ENCODE measurements at regions not wholly inside any gene's neighbourhood (a gene's known extent, or its start where the extent isn't known, plus 50 kb on each side); places are given as distances from the start of the nearest gene placed in this dataset.

DNA sequence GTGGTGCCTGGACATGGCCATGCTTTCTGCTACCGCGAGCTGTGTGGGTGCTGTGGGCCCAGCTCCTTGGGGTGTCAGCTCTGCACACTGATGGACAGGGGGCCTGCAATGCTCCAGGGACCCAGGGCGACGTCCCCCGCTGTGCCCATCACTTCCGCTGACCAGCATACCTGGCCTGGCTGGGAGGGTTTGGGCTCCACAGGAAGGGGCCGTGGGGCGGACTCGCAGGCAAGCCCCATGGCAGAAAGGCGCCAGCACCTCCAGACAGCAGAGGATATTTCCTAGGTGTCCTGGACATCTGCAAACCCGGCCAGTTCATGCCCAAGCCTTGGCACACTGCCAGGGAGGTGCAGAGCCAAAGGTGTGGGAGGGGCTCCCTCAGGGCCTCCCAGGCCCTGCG is 295.8 kb upstream of the IRX4 start:
- no peak for ATAC-seq (ENCODE audit: low read depth in 2 of 2)
- no peak overlapping the region for H3K4me3 Mint-ChIP-seq
- no peaks in the 10 kb centered on the region for H3K4me1 Mint-ChIP-seq
- H3K9me3 Mint-ChIP-seq, result no peaks in the 10 kb centered on the region
- H3K36me3 Mint-ChIP-seq, result no peaks in the 10 kb centered on the region
- DNase-seq, result no peak
- no peak overlapping the region for H3K27ac Mint-ChIP-seq
- peaks cover 0 to under 1% (median 0%) of the 10 kb centered on the region in 3 donors for H3K27me3 Mint-ChIP-seq

DNA sequence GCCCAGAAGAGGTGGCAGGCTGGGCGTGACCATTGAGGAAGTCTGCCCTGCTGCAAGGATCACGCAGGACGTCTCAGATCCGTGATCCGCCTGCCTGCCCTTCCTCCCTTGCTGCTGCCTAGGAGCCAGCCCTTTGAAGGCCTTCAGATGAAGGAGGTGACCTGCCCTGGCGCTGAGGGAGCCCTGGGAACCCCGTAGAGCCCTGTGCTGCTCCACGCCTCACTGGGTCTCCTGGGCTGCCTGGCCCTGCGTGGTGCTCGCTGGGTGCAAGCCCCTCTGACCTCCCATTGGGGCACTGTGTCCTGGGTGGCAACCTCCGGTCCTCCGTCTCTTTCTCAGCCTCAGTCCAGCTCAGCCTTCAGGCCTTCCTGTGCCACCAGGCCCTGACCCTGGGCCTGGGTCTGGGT is 295.3 kb upstream of the IRX4 start:
- H3K9me3 Mint-ChIP-seq, result no peaks in the 10 kb centered on the region
- no peak for ATAC-seq (ENCODE audit: low read depth in 2 of 2)
- no peak overlapping the region for H3K4me3 Mint-ChIP-seq
- H3K4me1 Mint-ChIP-seq, result no peaks in the 10 kb centered on the region
- H3K27ac Mint-ChIP-seq, result no peak overlapping the region
- H3K36me3 Mint-ChIP-seq, result no peaks in the 10 kb centered on the region
- no peak for DNase-seq
- peaks cover 0 to 5% (median 0%) of the 10 kb centered on the region in 3 donors for H3K27me3 Mint-ChIP-seq

DNA sequence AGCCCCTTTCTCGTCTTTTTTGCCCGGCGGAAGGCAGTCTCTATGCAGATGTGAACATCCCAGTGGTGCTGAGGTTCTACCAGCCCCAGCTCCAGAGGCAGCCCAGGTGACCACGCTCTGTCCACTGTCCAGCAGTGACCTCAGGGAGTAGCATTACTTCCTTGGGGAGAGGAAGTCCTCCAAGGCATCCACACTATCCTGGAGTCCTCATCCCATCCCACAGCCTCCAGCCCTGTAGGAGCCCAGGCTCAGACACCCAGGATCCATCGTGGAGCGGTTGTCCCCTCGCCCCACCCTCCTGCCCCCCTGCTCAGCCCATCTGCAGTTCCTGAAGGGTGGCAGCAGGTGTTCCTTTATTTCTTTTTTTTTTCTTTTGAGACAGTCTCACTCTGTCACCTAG is 294.5 kb upstream of the IRX4 start:
- no peak for DNase-seq
- Mint-ChIP-seq H3K27ac (no peak overlapping the region), H3K4me3 (no peak overlapping the region), H3K9me3 (no peaks in the 10 kb centered on the region), H3K4me1 (no peaks in the 10 kb centered on the region), H3K27me3 (peaks cover 0 to 13% (median 0%) of the 10 kb centered on the region in 3 donors), H3K36me3 (no peaks in the 10 kb centered on the region)
- ATAC-seq (ENCODE audit: low read depth in 2 of 2), result no peak

DNA sequence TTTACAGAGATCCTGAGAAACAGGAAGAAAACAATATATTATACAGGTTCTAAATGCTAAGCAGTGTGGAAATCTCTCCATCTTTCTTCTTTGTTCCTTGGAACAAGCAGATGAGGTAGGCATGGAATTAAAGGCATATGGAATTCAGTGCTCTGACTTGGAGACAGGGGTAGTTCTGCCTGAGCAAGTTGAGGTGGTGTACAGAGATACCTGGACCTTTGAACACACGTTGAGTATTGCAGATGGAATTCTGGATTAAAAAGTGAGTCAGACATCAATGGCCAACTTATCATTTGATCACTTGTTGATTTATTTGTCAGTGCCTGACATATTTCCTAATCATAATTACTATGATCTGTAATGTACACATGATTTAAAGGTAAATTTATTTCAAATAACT is 293.9 kb upstream of the IRX4 start:
- H3K4me1 Mint-ChIP-seq, result no peaks in the 10 kb centered on the region
- DNase-seq (no peak), ATAC-seq (ENCODE audit: low read depth in 2 of 2) (no peak)
- no peak overlapping the region for H3K27ac Mint-ChIP-seq
- no peaks in the 10 kb centered on the region for H3K36me3 Mint-ChIP-seq
- no peak overlapping the region for H3K4me3 Mint-ChIP-seq
- no peaks in the 10 kb centered on the region for H3K9me3 Mint-ChIP-seq
- H3K27me3 Mint-ChIP-seq, result peaks cover 0 to 16% (median 0%) of the 10 kb centered on the region in 3 donors

DNA sequence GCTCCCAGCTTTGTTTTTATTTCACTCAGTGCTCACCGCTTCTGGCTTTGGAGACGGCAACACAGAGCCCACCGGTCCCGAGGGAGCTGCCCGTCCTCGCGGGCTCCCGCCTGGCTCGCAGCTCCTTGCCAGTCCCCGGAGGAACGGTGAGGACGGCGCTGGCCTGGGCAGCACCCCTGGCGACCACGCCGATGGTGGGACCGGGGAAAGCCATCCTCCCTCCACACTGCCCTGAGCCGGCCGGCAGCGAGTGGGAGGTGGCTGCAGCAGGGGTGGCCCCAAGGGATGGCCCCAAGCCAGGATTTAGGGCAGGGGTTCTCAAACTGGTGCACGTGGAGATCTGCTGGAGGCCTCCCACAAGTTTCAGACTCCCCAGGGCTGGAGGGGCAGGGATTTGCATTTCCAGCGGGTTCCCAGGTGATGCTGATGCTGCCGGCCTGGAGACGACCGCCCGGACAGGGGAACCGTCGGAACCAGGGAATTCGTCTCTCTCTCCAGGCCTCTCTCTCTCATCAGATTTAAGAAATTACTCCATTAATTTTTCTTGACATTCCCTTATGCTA is 293.2 kb upstream of the IRX4 start:
- H3K27me3 Mint-ChIP-seq, result peaks cover 0 to 16% (median 0%) of the 10 kb centered on the region in 3 donors
- H3K4me3 Mint-ChIP-seq, result no peak overlapping the region
- no peaks in the 10 kb centered on the region for H3K9me3 Mint-ChIP-seq
- H3K36me3 Mint-ChIP-seq, result no peaks in the 10 kb centered on the region
- DNase-seq (no peak), ATAC-seq (ENCODE audit: low read depth in 2 of 2) (no peak)
- no peaks in the 10 kb centered on the region for H3K4me1 Mint-ChIP-seq
- H3K27ac Mint-ChIP-seq, result no peak overlapping the region

DNA sequence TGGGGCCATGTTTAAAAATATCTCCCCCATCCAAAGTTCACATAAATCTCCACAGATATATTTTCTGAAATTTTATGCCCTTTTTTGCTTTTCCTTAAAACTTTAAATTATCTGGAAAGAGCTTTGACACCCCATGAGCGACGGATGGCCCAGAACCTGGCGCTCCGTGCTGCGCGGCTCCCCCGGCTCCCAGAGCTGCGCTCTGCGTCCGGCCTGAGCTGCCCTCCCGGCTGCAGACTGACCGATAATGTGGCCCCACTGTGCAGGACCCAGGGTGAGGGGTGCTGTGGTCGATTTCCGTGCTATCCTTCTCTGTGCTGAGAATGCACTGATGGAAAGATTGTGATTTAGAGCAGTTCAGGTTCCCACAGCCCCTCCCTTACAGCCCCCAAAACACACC is 292.3 kb upstream of the IRX4 start:
- Mint-ChIP-seq H3K4me1 (no peaks in the 10 kb centered on the region), H3K27me3 (peaks cover 0 to 16% (median 0%) of the 10 kb centered on the region in 3 donors), H3K27ac (no peak overlapping the region), H3K4me3 (peak overlapping the region in 1 of 8 donors; percentile 41), H3K36me3 (no peaks in the 10 kb centered on the region), H3K9me3 (no peaks in the 10 kb centered on the region)
- ATAC-seq (ENCODE audit: low read depth in 2 of 2), result no peak
- no peak for DNase-seq

DNA sequence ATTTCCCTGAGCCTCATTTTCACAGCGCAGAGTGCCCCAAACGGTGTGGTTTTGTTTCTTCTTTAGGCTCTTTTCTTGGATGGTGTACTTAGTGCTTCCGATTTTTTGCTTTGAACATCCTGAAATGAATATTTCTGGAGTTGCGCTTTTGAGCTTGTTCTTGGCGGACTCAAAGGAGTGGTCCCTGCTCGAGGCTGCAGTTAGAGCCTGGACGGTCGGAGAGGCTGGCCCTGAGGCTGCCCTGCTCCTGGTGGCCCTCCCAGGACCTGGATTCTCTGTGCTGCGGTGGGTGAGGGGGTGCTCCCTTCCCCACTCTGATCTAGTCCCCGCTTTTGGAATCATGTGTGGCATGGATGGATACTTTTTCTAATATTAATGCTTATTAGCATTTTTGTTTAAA is 291.8 kb upstream of the IRX4 start:
- no peaks in the 10 kb centered on the region for H3K9me3 Mint-ChIP-seq
- no peak overlapping the region for H3K4me3 Mint-ChIP-seq
- peak overlapping the region in 1 of 6 donors; percentile 61 for H3K27ac Mint-ChIP-seq
- peaks cover 0 to 16% (median 0%) of the 10 kb centered on the region in 3 donors for H3K27me3 Mint-ChIP-seq
- H3K36me3 Mint-ChIP-seq, result no peaks in the 10 kb centered on the region
- no peak for ATAC-seq (ENCODE audit: low read depth in 2 of 2)
- H3K4me1 Mint-ChIP-seq, result no peaks in the 10 kb centered on the region
- no peak for DNase-seq

DNA sequence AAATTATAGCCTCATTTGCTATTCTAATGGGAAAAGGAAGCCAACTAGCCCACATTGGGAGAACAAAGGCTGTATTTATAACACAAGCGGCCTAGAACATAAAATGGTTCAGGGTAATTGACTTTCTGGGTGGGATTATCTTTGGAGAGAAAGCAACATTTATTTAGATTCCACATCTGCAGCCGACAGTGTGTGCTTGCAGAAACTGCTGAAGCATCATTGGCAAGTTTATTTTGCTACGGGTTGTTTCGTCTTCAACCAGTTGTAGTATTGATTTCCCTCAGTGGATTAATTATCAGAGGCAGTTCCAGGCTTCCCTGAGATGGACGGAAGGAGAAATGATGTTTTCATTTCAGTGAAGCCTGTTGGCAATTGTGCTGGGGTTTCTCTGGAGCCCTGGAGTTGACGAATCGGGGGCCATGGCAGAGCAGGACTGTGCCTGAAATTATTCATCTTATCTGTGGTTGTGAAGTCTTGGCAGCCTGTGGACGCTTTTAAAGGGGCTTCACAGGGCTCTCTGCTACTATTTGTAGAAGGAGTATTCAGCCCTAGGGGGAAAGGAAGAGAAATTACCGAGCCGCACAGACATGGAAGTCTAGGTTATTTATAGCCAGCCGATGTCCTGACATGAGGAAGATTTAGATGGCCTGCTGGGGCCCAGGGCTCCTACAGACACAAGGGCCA is 290.6 kb upstream of the IRX4 start:
- no peaks in the 10 kb centered on the region for H3K36me3 Mint-ChIP-seq
- no peaks in the 10 kb centered on the region for H3K4me1 Mint-ChIP-seq
- DNase-seq, result no peak
- peaks cover 0 to 16% (median 6%) of the 10 kb centered on the region in 3 donors for H3K27me3 Mint-ChIP-seq
- H3K4me3 Mint-ChIP-seq, result no peak overlapping the region
- H3K9me3 Mint-ChIP-seq, result no peaks in the 10 kb centered on the region
- no peak overlapping the region for H3K27ac Mint-ChIP-seq
- ATAC-seq (ENCODE audit: low read depth in 2 of 2), result no peak

DNA sequence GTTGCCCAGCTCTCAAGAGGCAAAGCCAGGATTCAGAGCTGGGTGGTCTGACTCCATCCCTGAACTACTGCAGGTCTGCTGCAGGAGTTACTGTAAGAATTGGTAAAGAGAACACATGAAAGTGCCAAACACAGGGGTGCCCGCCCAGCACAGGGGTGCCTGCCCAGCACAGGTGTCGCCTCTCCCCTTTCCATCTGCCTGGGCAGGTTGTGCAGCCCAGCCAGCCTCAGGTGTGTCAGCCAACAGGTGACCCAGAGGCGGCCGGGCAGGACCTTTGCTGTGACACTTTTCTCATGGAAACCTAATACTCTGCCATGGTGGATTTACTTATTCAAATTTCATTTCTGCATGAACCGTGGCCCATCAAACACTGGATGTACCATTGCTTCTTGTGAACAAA is 289.7 kb upstream of the IRX4 start:
- peaks cover 0 to 16% (median 6%) of the 10 kb centered on the region in 3 donors for H3K27me3 Mint-ChIP-seq
- no peaks in the 10 kb centered on the region for H3K4me1 Mint-ChIP-seq
- H3K36me3 Mint-ChIP-seq, result no peaks in the 10 kb centered on the region
- ATAC-seq (ENCODE audit: low read depth in 2 of 2) (no peak), DNase-seq (no peak)
- no peaks in the 10 kb centered on the region for H3K9me3 Mint-ChIP-seq
- H3K4me3 Mint-ChIP-seq, result no peak overlapping the region
- H3K27ac Mint-ChIP-seq, result no peak overlapping the region

DNA sequence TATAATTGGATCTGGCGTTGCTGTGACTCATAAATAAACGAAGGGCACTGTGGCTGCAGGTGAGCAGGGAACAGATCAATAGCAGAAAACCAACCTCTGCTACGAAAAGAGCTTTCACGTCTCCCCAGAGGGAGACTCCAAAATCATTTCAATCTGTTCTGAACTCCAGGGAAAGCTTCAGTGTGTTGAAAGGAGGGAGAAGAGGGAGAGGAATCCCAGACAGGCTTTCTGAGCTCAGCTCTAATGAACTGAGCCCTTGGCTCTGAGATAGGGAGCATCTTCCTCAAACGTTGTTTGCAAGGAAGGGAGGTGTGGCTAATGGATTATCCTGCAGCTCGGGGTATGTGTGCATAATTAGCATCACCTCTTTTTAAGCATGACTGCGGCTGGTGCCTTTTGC is 288.0 kb upstream of the IRX4 start:
- DNase-seq, result no peak
- Mint-ChIP-seq H3K27ac (no peak overlapping the region), H3K36me3 (no peaks in the 10 kb centered on the region), H3K27me3 (peaks cover 0 to 16% (median 6%) of the 10 kb centered on the region in 3 donors), H3K4me1 (no peaks in the 10 kb centered on the region), H3K9me3 (no peaks in the 10 kb centered on the region), H3K4me3 (no peak overlapping the region)
- no peak for ATAC-seq (ENCODE audit: low read depth in 2 of 2)

DNA sequence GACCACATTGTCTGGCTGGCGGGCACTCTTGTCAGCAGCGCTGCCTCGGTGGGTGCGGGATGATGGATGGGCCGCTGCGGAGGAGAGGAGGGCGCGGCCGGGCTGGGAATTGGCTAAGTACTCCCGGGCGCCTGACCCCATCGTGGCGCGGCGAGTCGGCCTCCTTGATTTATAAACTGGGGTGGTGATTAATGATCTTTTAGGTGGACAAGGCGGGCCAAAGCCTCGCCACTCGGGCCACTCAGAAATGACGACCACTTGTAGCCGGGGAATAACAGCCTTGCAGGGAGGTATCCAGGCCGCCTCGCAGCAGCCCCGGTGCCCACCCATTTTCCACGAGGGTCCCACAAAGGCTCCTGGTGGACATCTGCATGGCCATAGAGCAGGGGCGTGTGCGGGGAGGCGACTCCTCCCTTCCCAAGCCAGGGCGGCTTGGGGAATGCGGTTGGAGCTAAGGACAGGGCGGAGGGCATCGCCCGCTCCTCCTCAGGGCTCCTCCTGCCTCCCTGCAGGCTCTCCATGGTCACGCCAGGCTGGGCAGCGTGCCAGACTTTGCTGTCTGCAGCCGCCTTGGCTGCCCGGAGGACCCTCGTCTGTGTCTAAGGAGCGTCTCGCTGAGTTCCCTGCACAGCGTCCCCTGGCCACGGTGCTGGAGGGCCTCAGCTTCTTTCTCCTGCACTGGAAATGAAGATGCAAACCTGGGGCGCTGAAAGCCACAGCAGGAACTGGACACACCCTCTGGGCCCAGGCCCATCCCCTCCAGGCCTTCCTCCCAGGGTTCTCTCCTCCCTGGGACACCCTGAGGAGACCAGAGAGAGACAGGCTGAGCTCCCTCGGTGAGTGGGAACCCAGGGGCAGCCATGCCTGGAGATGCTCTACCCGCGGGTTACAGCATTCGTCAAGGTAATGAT is 287.4 kb upstream of the IRX4 start:
- Mint-ChIP-seq H3K27me3 (peaks cover 0 to 16% (median 6%) of the 10 kb centered on the region in 3 donors), H3K9me3 (no peaks in the 10 kb centered on the region), H3K27ac (no peak overlapping the region), H3K36me3 (no peaks in the 10 kb centered on the region), H3K4me3 (no peak overlapping the region), H3K4me1 (no peaks in the 10 kb centered on the region)
- no peak for DNase-seq
- no peak for ATAC-seq (ENCODE audit: low read depth in 2 of 2)

DNA sequence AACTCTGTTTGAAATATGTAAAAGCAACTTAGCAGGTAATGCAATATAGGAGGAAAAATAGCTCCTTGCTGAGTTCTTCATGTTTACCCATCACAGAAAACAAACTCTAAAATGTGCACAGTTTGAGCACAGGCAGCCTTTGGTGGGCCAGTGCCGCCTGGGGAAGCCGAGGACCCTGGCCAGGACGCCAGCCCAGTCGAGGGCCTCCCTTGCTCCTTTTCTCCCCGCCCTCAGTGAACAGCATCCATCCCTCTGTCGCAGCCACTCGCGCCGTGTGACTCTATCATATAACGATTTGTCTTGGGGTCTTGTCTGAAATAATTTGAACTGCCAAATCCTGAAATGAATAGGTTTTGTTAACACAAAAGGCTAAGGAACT is 286.7 kb upstream of the IRX4 start:
- ATAC-seq (ENCODE audit: low read depth in 2 of 2) (no peak), DNase-seq (no peak)
- Mint-ChIP-seq H3K4me3 (no peak overlapping the region), H3K27ac (no peak overlapping the region), H3K27me3 (peaks cover 0 to 17% (median 7%) of the 10 kb centered on the region in 3 donors), H3K9me3 (no peaks in the 10 kb centered on the region), H3K4me1 (peaks cover 0 to 1% (median 0%) of the 10 kb centered on the region in 3 donors), H3K36me3 (no peaks in the 10 kb centered on the region)

DNA sequence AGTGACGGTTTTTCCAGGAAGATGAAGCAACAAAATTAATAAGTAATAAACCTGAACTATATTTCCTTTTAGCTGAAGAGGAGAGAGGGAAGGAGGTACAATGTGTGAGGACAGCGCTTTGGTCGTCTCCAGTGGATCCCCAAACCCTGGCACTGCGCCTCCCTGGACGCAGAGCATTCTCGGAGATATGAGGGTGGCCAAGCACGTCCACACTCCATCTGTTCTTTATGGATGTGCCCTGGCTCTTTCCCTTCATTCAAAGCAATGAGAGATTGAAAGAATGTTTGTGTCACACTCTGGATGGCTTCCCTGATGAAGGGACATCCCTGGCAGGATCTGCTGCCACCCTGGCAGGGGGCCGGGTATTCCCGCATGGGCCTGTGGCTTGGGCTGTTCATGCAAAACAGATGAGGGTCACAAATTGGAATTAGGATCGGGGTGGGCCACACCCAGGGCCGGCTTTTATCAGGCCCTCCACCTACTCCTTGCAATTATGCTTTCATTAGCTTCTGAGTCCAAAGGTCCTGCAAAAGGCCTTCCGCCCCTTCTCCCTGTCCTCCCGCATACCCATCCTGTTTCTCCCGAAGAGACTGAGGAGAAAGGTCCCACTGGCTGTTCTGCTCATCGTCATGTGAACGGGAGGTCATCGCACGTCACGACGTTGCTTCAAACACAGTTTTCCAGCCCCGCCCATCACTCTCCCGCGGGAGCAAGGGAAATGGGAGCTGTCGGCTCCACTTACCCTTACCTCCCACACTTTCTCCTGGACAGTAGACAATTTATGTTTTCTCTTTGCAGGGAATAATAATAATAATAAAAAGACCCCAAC is 286.1 kb upstream of the IRX4 start:
- Mint-ChIP-seq H3K27ac (no peak overlapping the region), H3K27me3 (peaks cover 0 to 21% (median 13%) of the 10 kb centered on the region in 3 donors), H3K36me3 (no peaks in the 10 kb centered on the region), H3K9me3 (no peaks in the 10 kb centered on the region), H3K4me1 (peaks cover 0 to 5% (median 0%) of the 10 kb centered on the region in 3 donors), H3K4me3 (no peak overlapping the region)
- no peak for ATAC-seq (ENCODE audit: low read depth in 2 of 2)
- no peak for DNase-seq
